T-cell (primary cell): ENCODE measurements at regions not wholly inside any gene's neighbourhood (a gene's known extent, or its start where the extent isn't known, plus 50 kb on each side); places are given as distances from the start of the nearest gene placed in this dataset.

Experiments
- ATAC-seq, 4 experiments: fragments of 200-7000 bp in 3 of 4; fragments of 150-1000 bp in 1 of 4; cut with Tn5 transposase; replicated peaks in 1 of 4; 1 replicate in 3 of 4; 2 replicates in 1 of 4; pipeline ENCODE4 v1.10.0; 2021; ENCODE audit warnings: moderate library complexity in 3 of 4, mild to moderate bottlenecking in 2 of 4, moderate number of reproducible peaks in 1 of 4
- CTCF ChIA-PET, 2 donors: fragments of 300-600 bp; sonication (Branson Sonifier 250); formaldehyde crosslinking; loops; one replicate each; lab custom pipeline; 2022; ENCODE audit warnings: antibody characterized with exemption in 2 of 2; lab: Charles Lee
- POLR2A ChIA-PET, 2 donors: fragments of 300-600 bp; sonication (Branson Sonifier 250); formaldehyde crosslinking; loops; one replicate each; lab custom pipeline; 2022; ENCODE audit warnings: antibody characterized with exemption in 2 of 2; lab: Charles Lee
- DNase-seq, 35 experiments: peaks; one replicate each; pipeline versions ENCODE4 v3.0.0 to v3.0.0-alpha.2; 2013 to 2023
- H3K27ac ChIP-seq: one replicate; pipeline ENCODE4 v1.5.1; 2013; ENCODE audit warnings: low read length
- H3K27me3 ChIP-seq, 2 experiments: replicated peaks in 1 of 2; 1 replicate in 1 of 2; 2 replicates in 1 of 2; pipeline versions ENCODE4 v1.6.1 to v1.7.0; 2013; ENCODE audit warnings: low read length in 1 of 2, mixed read lengths in 1 of 2; ENCODE audit not compliant: control insufficient read depth in 2 of 2, insufficient read depth in 2 of 2; ENCODE audit errors: extremely low read depth in 1 of 2
- H3K36me3 ChIP-seq, 2 donors: 1 replicate in 1 of 2; 2 replicates in 1 of 2; pipeline versions ENCODE4 v1.6.1 to v1.7.0; 2013; ENCODE audit warnings: low read length in 1 of 2; ENCODE audit not compliant: control insufficient read depth in 2 of 2, insufficient read depth in 1 of 2; ENCODE audit errors: extremely low read depth in 1 of 2
- H3K4me1 ChIP-seq, 2 experiments: 1 replicate in 1 of 2; 2 replicates in 1 of 2; pipeline versions ENCODE4 v1.6.1 to v1.7.0; 2013; ENCODE audit warnings: low read length in 2 of 2, mixed read lengths in 1 of 2; ENCODE audit not compliant: insufficient read depth in 2 of 2, control insufficient read depth in 1 of 2; ENCODE audit errors: extremely low read depth in 1 of 2
- H3K4me3 ChIP-seq, 2 donors: 1 replicate in 1 of 2; 2 replicates in 1 of 2; pipeline versions ENCODE4 v1.5.1 to v1.7.0; 2013; ENCODE audit warnings: mild to moderate bottlenecking in 2 of 2, low read length in 1 of 2, moderate library complexity in 1 of 2; ENCODE audit not compliant: control insufficient read depth in 1 of 2; ENCODE audit errors: extremely low read depth in 1 of 2
- H3K9me3 ChIP-seq: 2 replicates; pipeline ENCODE4 v1.7.0; 2013
- H3K27ac Mint-ChIP-seq, 2 donors: one replicate each; pipeline ENCODE4 v1.8.0; 2020 to 2021; ENCODE audit warnings: mild to moderate bottlenecking in 2 of 2, mixed read lengths in 2 of 2
- H3K27me3 Mint-ChIP-seq, 2 donors: one replicate each; pipeline ENCODE4 v1.8.0; 2021 to 2022; ENCODE audit warnings: mixed read lengths in 2 of 2
- H3K36me3 Mint-ChIP-seq: one replicate; pipeline ENCODE4 v1.8.0; 2021; ENCODE audit warnings: mixed read lengths
- H3K4me1 Mint-ChIP-seq, 3 donors: one replicate each; pipeline ENCODE4 v1.8.0; 2020 to 2022; ENCODE audit warnings: mixed read lengths in 3 of 3, mild to moderate bottlenecking in 1 of 3
- H3K4me3 Mint-ChIP-seq, 3 donors: one replicate each; pipeline ENCODE4 v1.8.0; 2020 to 2022; ENCODE audit warnings: mild to moderate bottlenecking in 3 of 3, mixed read lengths in 3 of 3, moderate library complexity in 3 of 3
- H3K9me3 Mint-ChIP-seq, 3 donors: one replicate each; pipeline ENCODE4 v1.8.0; 2020 to 2022; ENCODE audit warnings: mixed read lengths in 3 of 3
- WGBS: methylation state at CpG from one replicate; pipeline ENCODE4 v1.1.5; 2013; ENCODE audit warnings: missing lambda C conversion rate; ENCODE audit not compliant: insufficient coverage; 5-methylcytosine and 5-hydroxymethylcytosine counted together

DNA sequence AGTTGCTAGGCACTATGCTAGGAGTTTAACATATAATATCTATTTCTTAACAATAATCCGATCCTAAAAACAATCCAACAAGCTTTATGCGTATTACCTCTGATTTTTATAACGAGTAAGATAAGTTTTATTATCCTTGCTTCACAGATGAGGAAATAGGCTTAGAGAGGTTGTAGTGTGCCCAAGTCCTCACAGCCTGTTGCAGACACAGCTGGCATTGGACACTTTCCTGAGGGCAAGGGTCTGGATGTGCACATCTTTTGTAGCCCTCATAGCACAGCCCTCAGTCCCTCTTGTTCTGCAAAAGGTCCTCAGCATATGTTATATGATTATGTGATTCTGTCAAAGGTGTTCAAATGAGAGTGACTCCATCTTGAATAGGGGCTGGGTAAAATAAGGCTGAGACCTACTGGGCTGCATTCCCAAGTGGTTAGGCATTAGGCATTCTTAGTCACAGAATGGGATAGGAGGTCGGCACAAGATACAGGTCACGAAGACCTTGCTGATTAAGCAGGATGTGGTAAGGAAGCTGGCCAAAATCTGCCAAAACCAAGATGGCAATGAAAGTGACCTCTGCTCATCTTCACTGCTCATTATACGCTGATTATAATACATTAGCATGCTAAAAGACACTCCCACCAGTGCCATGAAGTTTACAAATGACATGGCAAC is 75.7 kb upstream of the F3 start:
- H3K4me1 ChIP-seq: no peaks in the 10 kb centered on the region
- ATAC-seq: no peak
- no peak overlapping the region for H3K27ac ChIP-seq
- Mint-ChIP-seq H3K27ac (no peak overlapping the region), H3K27me3 (peaks cover 0 to 5% of the 10 kb centered on the region in 2 donors), H3K9me3 (peaks cover 6 to 9% (median 8%) of the 10 kb centered on the region in 3 donors), H3K36me3 (no peaks in the 10 kb centered on the region), H3K4me3 (no peak overlapping the region), H3K4me1 (no peaks in the 10 kb centered on the region)
- 80% methylated on average over 1 of the region's 6 CpGs for WGBS
- no peaks in the 10 kb centered on the region for H3K36me3 ChIP-seq
- H3K9me3 ChIP-seq: no peaks in the 10 kb centered on the region
- no peak overlapping the region for H3K4me3 ChIP-seq
- POLR2A ChIA-PET: no interaction called here
- CTCF ChIA-PET: no interaction called here
- DNase-seq: no peak
- H3K27me3 ChIP-seq: peaks cover 0 to 7% of the 10 kb centered on the region in 2 experiments

DNA sequence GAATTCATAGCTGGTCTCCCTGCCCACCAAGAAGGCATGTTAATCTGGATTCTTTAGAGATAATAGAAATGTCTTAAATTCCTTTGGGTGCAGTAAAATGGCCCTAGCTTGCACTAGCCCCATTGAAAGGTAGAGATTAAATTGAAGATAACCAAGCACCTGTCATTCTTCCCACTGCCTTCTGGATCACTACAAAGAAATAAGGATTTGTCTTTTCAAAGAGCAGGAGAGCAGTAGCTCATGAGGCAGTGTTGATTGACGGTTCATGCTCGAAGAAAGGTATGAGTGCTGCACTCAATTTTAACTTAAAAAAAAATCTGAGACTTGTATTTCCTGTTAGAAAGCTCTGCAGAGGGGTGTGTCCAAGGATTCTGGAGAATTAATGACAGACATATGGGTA is 74.9 kb upstream of the F3 start:
- ATAC-seq: no peak
- Histone ChIP-seq H3K4me1 (no peaks in the 10 kb centered on the region), H3K4me3 (no peak overlapping the region), H3K36me3 (no peaks in the 10 kb centered on the region), H3K9me3 (no peaks in the 10 kb centered on the region), H3K27ac (no peak overlapping the region), H3K27me3 (peaks cover 0 to 7% of the 10 kb centered on the region in 2 experiments)
- H3K27ac Mint-ChIP-seq: no peak overlapping the region
- ChIA-PET POLR2A (no interaction called here), CTCF (interaction anchor here in 1 of 2 donors (0.7 kb wide), 1 partner anchor 446 kb away, joined by 3 read pairs; no protein-coding TSS in a partner anchor)
- H3K4me3 Mint-ChIP-seq: no peak overlapping the region
- H3K4me1 Mint-ChIP-seq: no peaks in the 10 kb centered on the region
- no peak for DNase-seq
- H3K9me3 Mint-ChIP-seq: peaks cover 6 to 9% (median 8%) of the 10 kb centered on the region in 3 donors
- no peaks in the 10 kb centered on the region for H3K36me3 Mint-ChIP-seq
- peaks cover 0 to 5% of the 10 kb centered on the region in 2 donors for H3K27me3 Mint-ChIP-seq
- WGBS: no CpG with 5 or more reads among the region's 2 CpGs

DNA sequence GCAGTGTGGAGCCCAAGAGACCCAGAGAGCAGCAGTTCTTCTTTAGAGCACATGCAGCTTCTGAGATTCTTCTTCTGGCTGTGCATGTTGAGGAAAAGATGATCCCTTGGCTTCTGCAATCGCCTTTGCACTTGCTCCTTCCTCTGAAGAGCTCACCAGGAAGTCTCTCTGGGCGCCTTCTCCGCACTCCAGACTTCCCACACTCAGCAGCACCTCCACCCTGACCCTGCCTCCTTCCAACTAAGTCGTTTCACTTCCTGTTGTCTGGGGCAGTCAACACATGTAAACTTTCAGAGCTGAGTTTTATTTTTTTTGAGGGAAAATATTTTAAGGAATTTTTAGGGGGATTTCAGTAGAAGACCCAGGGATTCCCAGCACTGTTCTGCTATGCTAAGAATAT is 73.4 kb upstream of the F3 start:
- Mint-ChIP-seq H3K4me3 (no peak overlapping the region), H3K4me1 (no peaks in the 10 kb centered on the region), H3K36me3 (no peaks in the 10 kb centered on the region), H3K27me3 (peaks cover 0 to 5% of the 10 kb centered on the region in 2 donors), H3K9me3 (peaks cover 6 to 9% (median 8%) of the 10 kb centered on the region in 3 donors), H3K27ac (no peak overlapping the region)
- no peak overlapping the region for H3K4me3 ChIP-seq
- POLR2A ChIA-PET: no interaction called here
- DNase-seq (no peak), ATAC-seq (no peak)
- peaks cover 0 to 9% of the 10 kb centered on the region in 2 experiments for H3K27me3 ChIP-seq
- no peaks in the 10 kb centered on the region for H3K36me3 ChIP-seq
- CTCF ChIA-PET: interaction anchor here in 1 of 2 donors (0.6 kb wide), 1 partner anchor 29 kb away, joined by 3 read pairs; no protein-coding TSS in a partner anchor
- no peaks in the 10 kb centered on the region for H3K9me3 ChIP-seq
- 10% methylated on average over 2 of the region's 4 CpGs for WGBS
- no peaks in the 10 kb centered on the region for H3K4me1 ChIP-seq
- no peak overlapping the region for H3K27ac ChIP-seq

DNA sequence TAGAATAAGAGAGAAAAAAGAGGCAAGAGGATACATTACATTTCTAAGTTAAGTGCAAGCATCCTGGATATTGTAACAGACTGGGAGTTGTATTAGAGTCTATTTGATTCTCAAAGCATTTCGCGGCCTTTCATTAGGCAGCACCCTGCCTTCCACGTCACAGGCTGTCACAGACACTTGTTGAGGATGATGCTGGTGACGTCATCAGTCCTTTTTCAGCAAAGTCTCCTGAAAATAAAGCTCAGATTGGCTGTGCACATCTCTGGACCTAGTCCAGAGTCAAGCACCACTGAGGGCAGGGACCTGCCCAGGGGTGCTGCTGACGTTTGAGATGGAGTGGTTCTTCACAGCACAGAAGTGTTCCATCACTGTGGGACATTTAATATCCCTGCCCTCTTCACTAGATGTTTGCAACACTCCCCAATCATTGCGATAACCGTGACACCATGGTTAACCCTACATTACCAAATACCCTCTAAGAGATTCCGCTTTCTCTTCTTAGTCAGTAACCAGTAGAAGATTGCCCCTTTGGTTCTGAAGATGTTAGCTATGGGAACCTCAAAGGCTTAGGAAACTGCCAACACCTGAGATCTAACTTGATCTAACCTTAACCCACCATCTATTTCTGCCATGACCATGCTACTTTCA is 72.7 kb upstream of the F3 start:
- no peak overlapping the region for H3K4me3 Mint-ChIP-seq
- no peak overlapping the region for H3K27ac Mint-ChIP-seq
- no peak for ATAC-seq
- WGBS: 79% methylated on average over 5 of the region's 8 CpGs
- Histone ChIP-seq H3K27me3 (peaks cover 0 to 9% of the 10 kb centered on the region in 2 experiments), H3K36me3 (no peaks in the 10 kb centered on the region), H3K4me1 (no peaks in the 10 kb centered on the region), H3K27ac (no peak overlapping the region), H3K4me3 (no peak overlapping the region), H3K9me3 (no peaks in the 10 kb centered on the region)
- no peaks in the 10 kb centered on the region for H3K4me1 Mint-ChIP-seq
- peaks cover 6 to 9% (median 8%) of the 10 kb centered on the region in 3 donors for H3K9me3 Mint-ChIP-seq
- peaks cover 0 to 5% of the 10 kb centered on the region in 2 donors for H3K27me3 Mint-ChIP-seq
- DNase-seq: no peak
- POLR2A ChIA-PET: no interaction called here
- CTCF ChIA-PET: no interaction called here
- H3K36me3 Mint-ChIP-seq: no peaks in the 10 kb centered on the region

DNA sequence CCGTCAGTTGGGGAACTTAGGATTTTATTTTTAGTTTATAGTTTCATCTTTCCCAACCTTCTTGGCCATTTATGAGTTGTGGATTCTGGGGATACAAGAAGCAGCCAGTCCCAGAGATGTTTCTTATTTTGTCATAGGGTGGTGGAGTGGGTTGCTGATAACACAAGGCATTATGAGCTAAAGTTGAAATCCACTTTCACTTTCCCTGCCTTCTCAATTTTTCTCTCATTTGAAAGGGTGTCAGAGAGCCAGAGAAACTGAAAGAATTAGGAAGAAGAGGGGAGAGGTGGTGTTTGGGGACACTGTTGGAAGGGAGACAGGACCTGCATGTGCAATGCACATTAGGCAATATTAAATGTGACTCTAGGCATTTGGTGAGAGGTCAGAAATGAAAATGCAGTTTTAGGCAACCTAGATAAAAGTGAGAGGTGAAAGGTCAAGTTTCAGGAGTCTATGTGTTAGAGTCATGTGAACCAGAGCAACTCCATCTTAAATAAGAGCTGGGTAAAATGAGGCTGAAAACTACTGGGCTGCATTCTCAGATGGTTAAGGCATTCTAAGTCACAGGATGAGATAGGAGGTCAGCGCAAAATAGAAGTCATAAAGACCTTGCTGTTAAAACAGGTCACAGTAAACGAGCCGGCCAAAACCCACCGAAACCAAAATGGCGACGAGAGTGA is 71.1 kb upstream of the F3 start:
- Mint-ChIP-seq H3K36me3 (no peaks in the 10 kb centered on the region), H3K9me3 (no peaks in the 10 kb centered on the region), H3K4me3 (no peak overlapping the region), H3K27me3 (no peaks in the 10 kb centered on the region), H3K27ac (no peak overlapping the region), H3K4me1 (no peaks in the 10 kb centered on the region)
- WGBS: 100% methylated on average over 3 of the region's 7 CpGs
- DNase-seq (no peak), ATAC-seq (no peak)
- H3K36me3 ChIP-seq: no peaks in the 10 kb centered on the region
- ChIA-PET POLR2A (no interaction called here), CTCF (no interaction called here)
- no peak overlapping the region for H3K27ac ChIP-seq
- no peak overlapping the region for H3K4me3 ChIP-seq
- no peaks in the 10 kb centered on the region for H3K9me3 ChIP-seq
- peaks cover 0 to 4% of the 10 kb centered on the region in 2 experiments for H3K27me3 ChIP-seq
- no peaks in the 10 kb centered on the region for H3K4me1 ChIP-seq

DNA sequence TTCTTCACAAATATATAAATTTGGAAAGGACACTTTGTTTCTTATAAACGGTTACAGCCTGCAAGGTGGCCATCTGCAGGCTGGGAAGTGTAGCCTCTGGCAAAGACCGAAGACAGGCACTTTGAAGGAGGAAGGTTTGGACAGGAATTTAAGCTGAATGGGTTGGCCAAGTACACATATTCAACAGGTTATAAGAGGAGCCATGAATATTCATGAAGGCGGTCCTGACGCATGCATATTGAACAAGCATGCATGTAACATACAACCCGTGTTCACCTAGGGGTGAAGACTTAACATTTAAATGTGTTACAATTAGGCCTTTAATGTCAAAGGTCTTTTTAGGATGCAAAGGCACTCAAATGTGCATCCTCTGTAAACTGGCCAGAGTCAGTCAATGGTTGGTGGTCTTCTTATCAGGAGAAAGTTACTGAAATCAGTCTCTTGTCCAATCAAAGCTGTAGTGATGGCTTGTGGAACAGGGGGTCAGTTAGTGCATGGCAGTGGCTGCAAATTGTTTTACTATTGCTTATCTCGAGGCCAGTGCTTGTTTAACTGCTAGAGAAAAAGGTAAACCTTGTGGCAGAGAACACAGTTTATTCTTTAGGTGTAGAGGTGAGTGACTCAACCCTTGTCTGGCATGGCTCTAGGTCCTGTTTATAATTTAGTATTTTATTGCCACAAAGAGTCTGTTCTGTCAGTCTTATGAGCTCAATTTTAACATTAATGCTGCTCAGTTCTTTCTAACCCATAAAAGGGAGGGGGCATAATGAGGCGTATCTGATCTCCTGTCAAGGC is 70.3 kb upstream of the F3 start:
- H3K4me3 Mint-ChIP-seq: no peak overlapping the region
- no peaks in the 10 kb centered on the region for H3K27me3 Mint-ChIP-seq

More for the DNA sequence above, 70.3 kb upstream of the F3 start:
- CTCF ChIA-PET: no interaction called here
- no peak for DNase-seq
- no peak overlapping the region for H3K4me3 ChIP-seq
- Mint-ChIP-seq H3K9me3 (no peaks in the 10 kb centered on the region), H3K36me3 (no peaks in the 10 kb centered on the region), H3K27ac (no peak overlapping the region), H3K4me1 (no peaks in the 10 kb centered on the region)
- H3K9me3 ChIP-seq: no peaks in the 10 kb centered on the region
- H3K4me1 ChIP-seq: no peaks in the 10 kb centered on the region
- peaks cover 0 to 2% of the 10 kb centered on the region in 2 experiments for H3K27me3 ChIP-seq
- WGBS: 86% methylated on average over 4 of the region's 7 CpGs
- ATAC-seq: no peak
- H3K27ac ChIP-seq: no peak overlapping the region
- no peaks in the 10 kb centered on the region for H3K36me3 ChIP-seq
- POLR2A ChIA-PET: no interaction called here
